GM12878 (cell line): ENCODE measurements at regions not wholly inside any gene's neighbourhood (a gene's known extent, or its start where the extent isn't known, plus 50 kb on each side); places are given as distances from the start of the nearest gene placed in this dataset.

Experiments
- ATAC-seq: fragments of 200-7000 bp; cut with Tn5 transposase; 3 replicates; pipeline ENCODE4 v1.9.1; 2020; ENCODE audit warnings: mild to moderate bottlenecking, moderate library complexity
- BruUV-seq: library from RNA; stranded (reverse); fragments of 400-500 nt; replicated peaks from 2 replicates; lab custom pipeline; 2021; lab: Mats Ljungman, UMichigan
- CTCF ChIA-PET: fragments of 300-600 bp; sonication (Branson Sonifier 250); formaldehyde crosslinking; extraction: SDS; loops from one replicate; lab custom pipeline; 2021; ENCODE audit warnings: inconsistent platforms; lab: Yijun Ruan, JAX
- POLR2A ChIA-PET: fragments of 350-600 bp; formaldehyde crosslinking; extraction: SDS; loops from one replicate; lab custom pipeline; 2021; ENCODE audit warnings: inconsistent platforms; lab: Charles Lee
- RAD21 ChIA-PET: fragments of 300-600 bp; sonication (Branson Sonifier 250); formaldehyde crosslinking; loops from one replicate; lab custom pipeline; 2023; ENCODE audit warnings: antibody characterized with exemption; ENCODE audit not compliant: unreplicated experiment; lab: Charles Lee
- SMC1A ChIA-PET: fragments of 300-600 bp; sonication (Branson Sonifier 250); formaldehyde crosslinking; loops from one replicate; lab custom pipeline; 2023; ENCODE audit not compliant: unreplicated experiment, uncharacterized antibody; lab: Charles Lee
- DNase-seq: peaks from one replicate; pipeline ENCODE4 v3.0.0-alpha.2; 2011; ENCODE audit warnings: low read depth, low spot score
- FAIRE-seq: peaks from 3 replicates; lab custom pipeline; 2011; peaks lifted over from hg19 to GRCh38; lab: Jason Lieb, UNC
- H2AFZ ChIP-seq: 2 replicates; pipeline ENCODE4 v1.6.0; 2011; ENCODE audit warnings: low read depth, low read length, control low read depth; ENCODE audit not compliant: control insufficient read depth
- H3K27ac ChIP-seq: 2 replicates; pipeline ENCODE4 v1.5.1; 2011; ENCODE audit warnings: control low read depth; ENCODE audit not compliant: control insufficient read depth, insufficient read depth
- H3K27me3 ChIP-seq, 2 experiments: replicated peaks in 1 of 2; 2 replicates each; pipeline versions ENCODE4 v1.6.0 to v1.6.1; 2011; ENCODE audit warnings: low read length in 1 of 2; ENCODE audit not compliant: control insufficient read depth in 2 of 2, insufficient read depth in 2 of 2
- H3K36me3 ChIP-seq, 2 experiments: 2 replicates each; pipeline ENCODE4 v1.5.1; 2011; ENCODE audit warnings: low read length in 1 of 2; ENCODE audit not compliant: control insufficient read depth in 2 of 2, insufficient read depth in 2 of 2
- H3K4me1 ChIP-seq: 2 replicates; pipeline ENCODE4 v1.6.1; 2011; ENCODE audit warnings: mild to moderate bottlenecking, low read length, moderate library complexity, mixed read lengths; ENCODE audit not compliant: control insufficient read depth, insufficient read depth
- H3K4me2 ChIP-seq: 2 replicates; pipeline ENCODE4 v1.6.0; 2011; ENCODE audit warnings: control low read depth; ENCODE audit not compliant: control insufficient read depth, insufficient read depth
- H3K4me3 ChIP-seq: fragments of 200-600 bp; sonication (generic); 2 replicates; pipeline ENCODE4 v1.5.1; 2016
- H3K79me2 ChIP-seq: 2 replicates; pipeline ENCODE4 v1.6.0; 2011; ENCODE audit warnings: low read length; ENCODE audit not compliant: control insufficient read depth, insufficient read depth
- H3K9ac ChIP-seq: 2 replicates; pipeline ENCODE4 v1.8.0; 2011; ENCODE audit warnings: low read length, control low read depth, mixed read lengths; ENCODE audit not compliant: control insufficient read depth, insufficient read depth
- H3K9me3 ChIP-seq: replicated peaks from 3 replicates; pipeline ENCODE4 v1.5.1; 2011; ENCODE audit warnings: mild to moderate bottlenecking, low read length; ENCODE audit not compliant: control insufficient read depth, insufficient read depth
- H4K20me1 ChIP-seq: 2 replicates; pipeline ENCODE4 v1.6.0; 2011; ENCODE audit not compliant: control insufficient read depth, insufficient read depth
- CHD1 ChIP-seq: IDR thresholded peaks from 2 replicates; pipeline ENCODE4 v1.6.1; 2012; ENCODE audit warnings: low read depth, low read length, improper control_type of control experiment
- CREB1 ChIP-seq: IDR thresholded peaks from 2 replicates; pipeline ENCODE4 v1.6.1; 2012; ENCODE audit warnings: low read depth, mild to moderate bottlenecking, inconsistent platforms
- CREM ChIP-seq: IDR thresholded peaks from 2 replicates; pipeline ENCODE4 v1.6.1; 2014; ENCODE audit warnings: antibody characterized with exemption, low read depth
- NFYA ChIP-seq: IDR thresholded peaks from 2 replicates; pipeline ENCODE4 v1.6.1; 2011; ENCODE audit warnings: low read depth, mild to moderate bottlenecking, low read length, improper control_type of control experiment, borderline replicate concordance
- SMAD1 ChIP-seq: fragments of 450-650 bp; IDR thresholded peaks from 2 replicates; pipeline ENCODE4 v1.6.1; 2018; ENCODE audit warnings: mild to moderate bottlenecking, low read depth; ENCODE audit not compliant: partially characterized antibody
- WGBS: methylation state at CpG from one replicate; pipeline ENCODE4 v1.1.6; 2016; ENCODE audit warnings: low lambda C conversion rate; ENCODE audit not compliant: insufficient replicate concordance, insufficient coverage; ENCODE audit errors: missing lambda C conversion rate; 5-methylcytosine and 5-hydroxymethylcytosine counted together
- in situ Hi-C: fragments of 300-500 bp; cut with MboI; formaldehyde crosslinking; loops from 9 replicates; pipeline ENCODE4 v1.14.3; 2018; ENCODE audit warnings: mixed read lengths
- intact Hi-C: fragments of 100-400 bp; cut with micrococcal nuclease; formaldehyde crosslinking; loops from one replicate; pipeline ENCODE4 v1.14.2; 2022; ENCODE audit not compliant: unreplicated experiment
- TF ChIP-seq, protein P1 (sequence below): IDR thresholded peaks from 2 replicates; pipeline ENCODE4 v1.6.1; 2011; ENCODE audit warnings: borderline replicate concordance, low read depth, mild to moderate bottlenecking, moderate library complexity, mixed read lengths, low read length; ENCODE audit not compliant: insufficient read depth; ENCODE audit errors: extremely low read length
- TF ChIP-seq, protein P2 (sequence below): fragments of 450-650 bp; IDR thresholded peaks from 2 replicates; pipeline ENCODE4 v1.6.1; 2017; ENCODE audit warnings: antibody characterized with exemption, mild to moderate bottlenecking, moderate library complexity

- RAD21 ChIA-PET: no interaction called here
- SMC1A ChIA-PET: no interaction called here
- H3K9me3 ChIP-seq: no peaks in the 10 kb centered on the region
- no peak for TF ChIP-seq SMAD1
- TF ChIP-seq, protein P1, sequence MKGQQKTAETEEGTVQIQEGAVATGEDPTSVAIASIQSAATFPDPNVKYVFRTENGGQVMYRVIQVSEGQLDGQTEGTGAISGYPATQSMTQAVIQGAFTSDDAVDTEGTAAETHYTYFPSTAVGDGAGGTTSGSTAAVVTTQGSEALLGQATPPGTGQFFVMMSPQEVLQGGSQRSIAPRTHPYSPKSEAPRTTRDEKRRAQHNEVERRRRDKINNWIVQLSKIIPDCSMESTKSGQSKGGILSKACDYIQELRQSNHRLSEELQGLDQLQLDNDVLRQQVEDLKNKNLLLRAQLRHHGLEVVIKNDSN: no peak
- no peak for TF ChIP-seq CREB1
- no peak for TF ChIP-seq NFYA
- TF ChIP-seq, protein P2, sequence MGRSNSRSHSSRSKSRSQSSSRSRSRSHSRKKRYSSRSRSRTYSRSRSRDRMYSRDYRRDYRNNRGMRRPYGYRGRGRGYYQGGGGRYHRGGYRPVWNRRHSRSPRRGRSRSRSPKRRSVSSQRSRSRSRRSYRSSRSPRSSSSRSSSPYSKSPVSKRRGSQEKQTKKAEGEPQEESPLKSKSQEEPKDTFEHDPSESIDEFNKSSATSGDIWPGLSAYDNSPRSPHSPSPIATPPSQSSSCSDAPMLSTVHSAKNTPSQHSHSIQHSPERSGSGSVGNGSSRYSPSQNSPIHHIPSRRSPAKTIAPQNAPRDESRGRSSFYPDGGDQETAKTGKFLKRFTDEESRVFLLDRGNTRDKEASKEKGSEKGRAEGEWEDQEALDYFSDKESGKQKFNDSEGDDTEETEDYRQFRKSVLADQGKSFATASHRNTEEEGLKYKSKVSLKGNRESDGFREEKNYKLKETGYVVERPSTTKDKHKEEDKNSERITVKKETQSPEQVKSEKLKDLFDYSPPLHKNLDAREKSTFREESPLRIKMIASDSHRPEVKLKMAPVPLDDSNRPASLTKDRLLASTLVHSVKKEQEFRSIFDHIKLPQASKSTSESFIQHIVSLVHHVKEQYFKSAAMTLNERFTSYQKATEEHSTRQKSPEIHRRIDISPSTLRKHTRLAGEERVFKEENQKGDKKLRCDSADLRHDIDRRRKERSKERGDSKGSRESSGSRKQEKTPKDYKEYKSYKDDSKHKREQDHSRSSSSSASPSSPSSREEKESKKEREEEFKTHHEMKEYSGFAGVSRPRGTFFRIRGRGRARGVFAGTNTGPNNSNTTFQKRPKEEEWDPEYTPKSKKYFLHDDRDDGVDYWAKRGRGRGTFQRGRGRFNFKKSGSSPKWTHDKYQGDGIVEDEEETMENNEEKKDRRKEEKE: no peak
- no peak for TF ChIP-seq CREM
- TF ChIP-seq CHD1: no peak
- intact Hi-C loops (no loop called here), in situ Hi-C loops (no loop called here)
- FAIRE-seq (no peak), ATAC-seq (no peak), DNase-seq (no peak)
- CTCF ChIA-PET: no interaction called here
- no peaks in the 10 kb centered on the region for H3K36me3 ChIP-seq
- POLR2A ChIA-PET: no interaction called here
- H3K9ac ChIP-seq: no peak overlapping the region
- H2AFZ ChIP-seq: no peak overlapping the region
- no TSS peak for BruUV-seq
- H4K20me1 ChIP-seq: no peaks in the 10 kb centered on the region
- no peaks in the 10 kb centered on the region; a peak in 1 of 4 replicates for H3K27me3 ChIP-seq
- no peak overlapping the region for H3K4me2 ChIP-seq
- no peaks in the 10 kb centered on the region for H3K79me2 ChIP-seq
- 0% methylated on average over 3 of the region's 3 CpGs for WGBS
- H3K27ac ChIP-seq: no peak overlapping the region
- no peaks in the 10 kb centered on the region for H3K4me1 ChIP-seq
- no peak overlapping the region for H3K4me3 ChIP-seq
Measured at GRCh38 chr16:51045186-51045585, 105.9 kb downstream of the SALL1 start.
